AG04450 (cell line): ENCODE measurements at regions not wholly inside any gene's neighbourhood (a gene's known extent, or its start where the extent isn't known, plus 50 kb on each side); places are given as distances from the start of the nearest gene placed in this dataset.

Experiments used
- CTCF ChIA-PET: fragments of 300-600, 350-600 bp; formaldehyde crosslinking; extraction: SDS; loops from one replicate; lab custom pipeline; 2022; ENCODE audit warnings: antibody characterized with exemption, inconsistent platforms; lab: Charles Lee
- POLR2A ChIA-PET: fragments of 350-600 bp; formaldehyde crosslinking; extraction: SDS; loops from one replicate; lab custom pipeline; 2021; ENCODE audit warnings: antibody characterized with exemption, inconsistent platforms; lab: Yijun Ruan, JAX
- DNase-seq: peaks from one replicate; pipeline ENCODE4 v3.0.0-alpha.2; 2011; ENCODE audit warnings: low read depth, low spot score
- H3K27ac ChIP-seq: one replicate; pipeline ENCODE4 v1.5.1; 2012; ENCODE audit warnings: low read depth, low read length, control low read depth
- H3K27me3 ChIP-seq: one replicate; pipeline ENCODE4 v1.6.0; 2012; ENCODE audit warnings: low read length; ENCODE audit not compliant: control insufficient read depth, insufficient read depth
- H3K4me3 ChIP-seq: 2 replicates; pipeline ENCODE4 v1.5.1; 2011; ENCODE audit warnings: mild to moderate bottlenecking, low read depth, low read length, control low read depth
- H3K9me3 ChIP-seq: 2 replicates; pipeline ENCODE4 v1.5.1; 2012; ENCODE audit warnings: low read length; ENCODE audit not compliant: control insufficient read depth, insufficient read depth
- CTCF ChIP-seq: IDR thresholded peaks from 2 replicates; pipeline ENCODE4 v1.5.1; 2011; ENCODE audit warnings: low read depth, low read length, control low read depth, inconsistent platforms

- H3K27me3 ChIP-seq, result peaks cover 8% of the 10 kb centered on the region
- H3K9me3 ChIP-seq, result no peaks in the 10 kb centered on the region; the same call in 1 of the 2 replicates
- TF ChIP-seq CTCF, result no peak
- POLR2A ChIA-PET, result no interaction called here
- no peak overlapping the region for H3K27ac ChIP-seq
- no peak for DNase-seq
- H3K4me3 ChIP-seq, result no peak overlapping the region
- CTCF ChIA-PET, result no interaction called here
Observed at GRCh38 chr4:3684546-3684945, 81.6 kb upstream of the ADRA2C start.

- Histone ChIP-seq H3K27me3 (peaks cover 8% of the 10 kb centered on the region), H3K4me3 (no peak overlapping the region), H3K9me3 (no peaks in the 10 kb centered on the region; the same call in 1 of the 2 replicates), H3K27ac (no peak overlapping the region)
- CTCF ChIA-PET, result no interaction called here
- no peak for TF ChIP-seq CTCF
- no peak for DNase-seq
- POLR2A ChIA-PET, result no interaction called here
Observed at GRCh38 chr4:3683744-3684421, 82.3 kb upstream of the ADRA2C start.

- DNase-seq, result no peak
- TF ChIP-seq CTCF, result no peak
- CTCF ChIA-PET, result no interaction called here
- Histone ChIP-seq H3K9me3 (no peaks in the 10 kb centered on the region), H3K4me3 (no peak overlapping the region), H3K27me3 (peaks cover 8% of the 10 kb centered on the region), H3K27ac (no peak overlapping the region)
- POLR2A ChIA-PET, result no interaction called here
Observed at GRCh38 chr4:3683077-3683743, 83.0 kb upstream of the ADRA2C start.

GRCh38 chr4:3682236-3683076 is 83.7 kb upstream of the ADRA2C start:
- Histone ChIP-seq H3K4me3 (no peak overlapping the region), H3K9me3 (no peaks in the 10 kb centered on the region), H3K27me3 (peaks cover 8% of the 10 kb centered on the region), H3K27ac (no peak overlapping the region)
- ChIA-PET CTCF (no interaction called here), POLR2A (no interaction called here)
- DNase-seq, result no peak
- no peak for TF ChIP-seq CTCF

GRCh38 chr4:3681191-3681590 is 85.0 kb upstream of the ADRA2C start:
- H3K4me3 ChIP-seq, result no peak overlapping the region
- no peak overlapping the region for H3K27ac ChIP-seq
- H3K9me3 ChIP-seq, result no peaks in the 10 kb centered on the region
- peaks cover 11% of the 10 kb centered on the region for H3K27me3 ChIP-seq
- no peak for TF ChIP-seq CTCF
- ChIA-PET POLR2A (no interaction called here), CTCF (no interaction called here)
- no peak for DNase-seq
